NCI-H2029 treated with DMSO at 0.1 percent for 48 hours (cell line): ENCODE measurements at regions not wholly inside any gene's neighbourhood (a gene's known extent, or its start where the extent isn't known, plus 50 kb on each side); places are given as distances from the start of the nearest gene placed in this dataset.

Source experiments
- DNase-seq: peaks from one replicate; lab custom pipeline; 2025; lab: John Stamatoyannopoulos, UW

DNA sequence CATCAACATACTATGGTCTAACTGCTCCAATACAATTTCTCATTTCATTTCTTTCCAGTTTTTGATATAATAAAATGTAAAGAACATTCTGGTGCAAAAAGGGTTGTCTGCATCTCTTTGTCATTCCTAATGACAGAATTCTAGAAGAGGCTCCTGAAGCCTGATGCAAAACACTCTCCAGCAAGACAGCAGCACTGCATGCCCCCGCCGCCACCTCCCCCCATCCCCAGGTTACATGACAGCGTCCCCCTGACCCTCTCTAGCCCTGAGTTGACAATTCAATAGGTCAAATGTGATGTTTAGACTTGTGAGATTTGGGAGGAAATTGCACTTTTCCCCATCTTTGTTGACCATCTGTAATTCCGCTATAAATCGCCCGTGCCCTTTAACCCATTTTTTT, 64.6 kb upstream of the C1orf21 start:
- DNase-seq = no peak

DNA sequence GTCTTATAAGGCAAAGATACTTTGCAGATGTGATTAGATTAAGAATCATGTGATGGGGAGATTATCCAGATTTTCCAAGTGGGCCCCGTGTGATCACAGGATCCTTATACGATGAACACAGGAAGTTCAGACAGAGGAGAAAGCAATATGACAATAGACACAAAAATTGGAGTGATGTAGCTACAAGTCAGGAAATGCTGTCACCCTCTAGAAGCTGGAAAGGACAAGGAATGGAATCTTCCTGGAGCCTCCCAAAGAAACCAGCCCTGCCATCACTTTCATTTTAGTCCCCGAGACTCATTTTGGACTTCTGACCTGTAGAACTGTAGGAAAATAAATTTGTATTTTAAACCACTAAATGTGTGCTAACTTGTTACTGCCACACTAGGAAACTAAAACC, 61.9 kb upstream of the C1orf21 start:
- DNase-seq = no peak

DNA sequence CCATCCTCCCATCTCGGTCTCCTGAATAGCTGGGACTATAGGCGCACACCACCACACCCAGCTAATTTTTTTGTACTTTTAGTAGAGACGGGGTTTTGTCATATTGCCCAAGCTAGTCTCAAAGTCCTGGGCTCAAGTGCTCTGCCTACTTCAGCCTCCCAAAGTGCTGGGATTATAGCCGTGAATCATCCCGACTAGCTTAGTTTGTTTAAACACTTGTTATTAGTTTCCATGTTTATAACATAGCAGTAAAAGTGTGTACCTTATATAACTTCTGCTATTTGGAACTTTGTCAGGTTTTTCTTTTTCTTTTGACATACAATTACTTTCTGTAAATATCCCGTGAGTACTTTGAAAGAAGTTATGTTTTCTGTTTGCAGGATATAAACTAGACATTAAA, 60.6 kb upstream of the C1orf21 start:
- no peak for DNase-seq

DNA sequence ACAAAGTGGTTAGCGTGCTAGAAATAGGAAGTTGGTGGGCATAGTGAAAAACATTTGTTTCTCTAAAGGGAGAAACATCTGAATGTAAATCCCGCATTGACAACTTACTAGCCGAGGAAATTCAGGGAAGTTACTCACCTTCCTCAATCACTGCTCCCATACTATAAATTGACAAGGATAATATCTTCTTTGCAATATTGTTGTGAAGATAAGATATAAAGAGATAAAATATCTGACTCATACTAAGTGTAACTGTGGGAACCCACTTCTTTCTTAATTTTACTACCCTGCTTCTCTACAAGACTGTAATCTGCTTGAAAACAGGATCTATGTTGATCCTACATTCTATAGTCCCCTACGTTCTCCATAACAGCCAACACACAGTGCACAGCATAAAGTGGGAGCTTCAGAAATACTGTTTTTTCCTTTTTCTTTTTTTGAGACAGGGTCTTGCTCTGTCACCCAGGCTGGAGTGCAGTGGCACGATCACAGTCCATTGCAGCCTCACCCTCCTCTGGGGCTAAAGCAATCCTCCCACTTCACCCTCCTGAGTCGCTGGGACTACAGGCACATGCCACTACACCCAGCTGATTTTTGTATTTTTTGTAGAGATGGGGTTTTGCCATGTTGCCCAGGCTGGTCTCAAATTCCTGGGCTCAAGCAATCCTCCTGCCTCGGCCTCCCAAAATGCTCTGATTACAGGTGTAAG, 57.4 kb upstream of the C1orf21 start:
- no peak for DNase-seq

DNA sequence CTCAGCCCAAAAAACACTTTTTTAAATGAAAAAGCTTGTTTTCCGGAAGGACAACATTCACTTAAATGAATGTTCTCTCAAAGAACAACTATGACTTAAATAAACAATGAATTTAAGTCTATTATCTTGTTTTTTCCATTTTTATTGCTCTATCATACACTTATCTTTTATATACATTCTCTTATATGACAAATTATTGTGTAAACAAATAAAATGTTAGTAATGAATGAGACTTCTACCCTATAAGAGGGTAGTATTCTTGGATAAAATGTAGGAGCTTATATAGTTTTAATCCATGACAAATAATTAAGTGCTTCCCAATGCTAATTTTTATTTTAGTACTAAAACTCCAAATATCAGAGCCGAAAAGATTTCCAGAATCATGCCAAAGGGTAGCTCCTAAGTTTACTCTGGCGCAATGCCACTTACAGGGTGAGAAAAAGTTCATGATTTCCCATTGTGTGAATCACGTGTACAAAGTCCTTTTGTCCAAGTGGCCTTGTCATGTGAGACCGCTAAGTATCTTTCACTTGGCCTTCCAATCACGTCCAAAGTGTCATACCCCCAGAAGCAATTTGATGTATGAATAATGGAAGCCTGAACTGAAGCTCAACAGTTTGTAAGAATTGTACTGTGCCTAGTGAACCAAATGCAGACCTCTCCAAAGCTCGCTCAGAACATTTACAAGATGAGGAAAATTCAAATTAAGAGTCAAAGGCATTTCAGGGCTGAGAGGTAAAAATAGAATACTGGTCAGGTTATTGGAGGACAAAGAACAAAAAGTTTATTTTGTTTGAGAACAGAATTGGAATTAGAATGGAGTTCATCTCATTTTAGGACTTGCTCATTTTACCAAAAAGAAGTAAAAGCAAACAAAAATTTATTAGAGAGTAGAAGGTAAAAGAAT, 56.6 kb upstream of the C1orf21 start:
- no peak for DNase-seq

DNA sequence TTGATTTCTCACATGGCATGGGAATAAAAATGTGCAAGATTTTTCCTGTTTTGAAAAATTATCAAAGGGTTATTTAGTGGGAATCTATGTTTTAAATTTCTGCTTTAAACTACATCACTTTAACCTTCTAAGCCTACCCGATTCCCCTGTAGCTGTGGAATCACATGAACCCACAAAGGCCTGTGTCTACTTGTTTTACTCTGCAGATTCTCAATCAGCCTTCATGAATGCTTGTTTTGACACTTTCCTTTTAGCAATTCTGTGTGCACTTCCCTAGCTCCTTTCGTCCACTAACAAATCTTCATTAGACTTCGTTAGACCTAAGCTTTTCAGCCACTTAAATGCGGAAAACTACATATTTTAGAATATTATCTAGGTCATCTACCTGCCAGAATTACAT, 56.0 kb upstream of the C1orf21 start:
- DNase-seq = no peak
